ENCODE measurements at regions not wholly inside any gene's neighbourhood (a gene's known extent, or its start where the extent isn't known, plus 50 kb on each side); places are given as distances from the start of the nearest gene placed in this dataset.

DNA sequence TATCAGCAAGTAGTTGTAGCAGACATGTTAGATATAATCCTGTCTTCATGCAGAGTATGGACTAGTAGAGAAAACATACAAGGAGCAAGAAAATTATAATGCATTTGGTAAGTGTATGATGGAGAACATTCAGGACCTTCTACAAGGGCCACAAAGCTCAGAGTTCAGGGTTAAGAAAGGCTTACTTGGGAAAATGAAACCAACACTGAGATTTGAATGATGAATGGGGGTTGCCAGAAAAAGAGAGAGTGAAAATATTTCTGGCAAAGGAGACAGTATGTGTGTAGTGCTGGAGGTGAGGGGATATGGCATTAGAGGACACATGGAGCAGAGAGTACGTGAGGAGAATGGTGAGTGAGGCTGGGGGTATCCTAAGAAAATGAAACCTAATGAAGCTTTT is 169.8 kb upstream of the STK32A start:
- H3K9me3 ChIP-seq: no peaks in the 10 kb centered on the region
- no peaks in the 10 kb centered on the region for H3K36me3 ChIP-seq
- no peak for TF ChIP-seq EP300 (IDR thresholded peaks at IDR 0.05)
- TF ChIP-seq, protein P1, sequence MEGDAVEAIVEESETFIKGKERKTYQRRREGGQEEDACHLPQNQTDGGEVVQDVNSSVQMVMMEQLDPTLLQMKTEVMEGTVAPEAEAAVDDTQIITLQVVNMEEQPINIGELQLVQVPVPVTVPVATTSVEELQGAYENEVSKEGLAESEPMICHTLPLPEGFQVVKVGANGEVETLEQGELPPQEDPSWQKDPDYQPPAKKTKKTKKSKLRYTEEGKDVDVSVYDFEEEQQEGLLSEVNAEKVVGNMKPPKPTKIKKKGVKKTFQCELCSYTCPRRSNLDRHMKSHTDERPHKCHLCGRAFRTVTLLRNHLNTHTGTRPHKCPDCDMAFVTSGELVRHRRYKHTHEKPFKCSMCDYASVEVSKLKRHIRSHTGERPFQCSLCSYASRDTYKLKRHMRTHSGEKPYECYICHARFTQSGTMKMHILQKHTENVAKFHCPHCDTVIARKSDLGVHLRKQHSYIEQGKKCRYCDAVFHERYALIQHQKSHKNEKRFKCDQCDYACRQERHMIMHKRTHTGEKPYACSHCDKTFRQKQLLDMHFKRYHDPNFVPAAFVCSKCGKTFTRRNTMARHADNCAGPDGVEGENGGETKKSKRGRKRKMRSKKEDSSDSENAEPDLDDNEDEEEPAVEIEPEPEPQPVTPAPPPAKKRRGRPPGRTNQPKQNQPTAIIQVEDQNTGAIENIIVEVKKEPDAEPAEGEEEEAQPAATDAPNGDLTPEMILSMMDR (IDR thresholded peaks at IDR 0.05): no peak
- TF ChIP-seq POLR2AphosphoS5 (IDR thresholded peaks at IDR 0.05): no peak
- TF ChIP-seq POLR2A (IDR thresholded peaks at IDR 0.05): no peak
- WGBS, 2 donors: 82 to 84% methylated on average over 1 of the region's 1 CpG
- H3K4me3 ChIP-seq: no peak overlapping the region
- DNase-seq: no peak
- no peak overlapping the region for H3K27ac ChIP-seq
- H3K27me3 ChIP-seq: no peaks in the 10 kb centered on the region
- H3K4me1 ChIP-seq: no peaks in the 10 kb centered on the region
- intact Hi-C loops (cut with DNase I): no loop called here

DNA sequence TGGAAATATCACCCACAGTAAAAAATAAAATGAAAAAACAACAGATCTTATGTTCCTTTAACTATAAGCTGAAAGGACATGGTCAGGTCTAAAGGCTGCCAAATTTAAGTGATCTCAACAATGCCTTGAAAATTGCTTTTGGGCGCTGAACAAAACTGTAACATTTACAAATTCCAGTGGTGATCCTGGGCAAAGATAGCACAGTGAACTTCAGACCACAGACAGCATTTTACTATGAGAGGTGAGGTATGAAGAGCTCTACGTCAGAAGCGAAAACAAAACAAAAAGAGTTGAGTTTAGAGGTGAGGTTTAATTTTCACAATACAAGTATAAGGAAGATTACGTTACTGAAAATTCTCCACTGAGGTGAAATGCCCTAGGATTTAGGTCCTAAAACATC is 165.8 kb upstream of the STK32A start:
- no peaks in the 10 kb centered on the region for H3K36me3 ChIP-seq
- intact Hi-C loops (cut with DNase I): no loop called here
- no peaks in the 10 kb centered on the region for H3K9me3 ChIP-seq
- H3K4me1 ChIP-seq: no peaks in the 10 kb centered on the region
- no peak for TF ChIP-seq POLR2A (IDR thresholded peaks at IDR 0.05)
- TF ChIP-seq, protein P1 (IDR thresholded peaks at IDR 0.05): no peak
- no peak for TF ChIP-seq POLR2AphosphoS5 (IDR thresholded peaks at IDR 0.05)
- no peak for TF ChIP-seq EP300 (IDR thresholded peaks at IDR 0.05)
- H3K4me3 ChIP-seq: no peak overlapping the region
- no peak overlapping the region for H3K27ac ChIP-seq
- no peaks in the 10 kb centered on the region for H3K27me3 ChIP-seq
- DNase-seq: no peak
- whole genome bisulfite sequencing, 2 donors: 84 to 88% methylated on average over 4 of the region's 4 CpGs

DNA sequence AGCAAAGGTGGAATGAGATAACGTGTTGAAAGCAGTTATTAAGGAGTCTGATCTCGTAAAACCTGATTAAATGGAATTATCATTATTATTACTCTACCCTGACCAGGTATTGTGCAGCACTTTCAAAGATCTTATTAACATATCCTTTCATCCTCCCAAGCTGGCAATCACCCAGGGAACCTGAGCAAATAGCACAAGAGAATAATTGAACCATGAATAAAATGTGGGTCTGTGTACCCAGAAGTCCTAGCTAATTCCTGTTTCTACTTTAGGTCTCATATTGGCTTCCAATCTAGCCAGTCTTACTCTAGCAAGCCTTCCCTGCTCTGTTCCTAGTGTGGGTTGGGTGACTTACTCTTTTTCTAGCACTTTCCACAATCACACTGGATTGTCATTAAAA is 162.2 kb upstream of the STK32A start:
- Histone ChIP-seq H3K27me3 (no peaks in the 10 kb centered on the region), H3K36me3 (no peaks in the 10 kb centered on the region), H3K9me3 (no peaks in the 10 kb centered on the region), H3K27ac (no peak overlapping the region), H3K4me3 (no peak overlapping the region), H3K4me1 (no peaks in the 10 kb centered on the region)
- DNase-seq: no peak
- intact Hi-C loops (cut with DNase I): no loop called here
- TF ChIP-seq, protein P1 (IDR thresholded peaks at IDR 0.05): no peak
- no peak for TF ChIP-seq POLR2A (IDR thresholded peaks at IDR 0.05)
- no peak for TF ChIP-seq EP300 (IDR thresholded peaks at IDR 0.05)
- TF ChIP-seq POLR2AphosphoS5 (IDR thresholded peaks at IDR 0.05): no peak
- WGBS, 2 donors: 38 to 51% methylated on average over 2 of the region's 2 CpGs

DNA sequence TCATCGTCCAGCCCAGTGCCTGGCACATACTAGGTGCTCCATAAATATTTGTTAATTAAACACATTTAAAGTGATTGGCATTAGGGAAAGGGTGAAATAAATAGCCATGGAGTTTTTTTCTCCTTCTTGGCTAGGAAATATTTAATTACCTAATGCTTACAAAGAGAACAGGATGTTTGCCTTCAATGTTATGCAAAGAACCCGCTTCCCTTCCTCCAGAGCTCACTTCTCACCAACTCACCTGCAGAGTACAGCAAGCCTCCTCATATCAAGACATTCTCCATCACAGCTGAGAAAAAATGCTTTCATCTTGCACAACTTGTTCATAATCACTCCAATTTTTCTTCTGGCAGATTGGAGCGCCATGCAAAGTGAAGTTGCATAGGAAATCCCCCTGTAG is 161.7 kb upstream of the STK32A start:
- no peak overlapping the region for H3K4me3 ChIP-seq
- DNase-seq: no peak
- 67 to 83% methylated on average over 3 of the region's 3 CpGs for WGBS, 2 donors
- H3K27ac ChIP-seq: no peak overlapping the region
- no peaks in the 10 kb centered on the region for H3K27me3 ChIP-seq
- intact Hi-C loops (cut with DNase I): no loop called here
- no peaks in the 10 kb centered on the region for H3K9me3 ChIP-seq
- no peaks in the 10 kb centered on the region for H3K4me1 ChIP-seq
- no peaks in the 10 kb centered on the region for H3K36me3 ChIP-seq
- TF ChIP-seq POLR2A (IDR thresholded peaks at IDR 0.05) (no peak), POLR2AphosphoS5 (IDR thresholded peaks at IDR 0.05) (no peak), EP300 (IDR thresholded peaks at IDR 0.05) (no peak)
- TF ChIP-seq, protein P1 (IDR thresholded peaks at IDR 0.05): no peak

DNA sequence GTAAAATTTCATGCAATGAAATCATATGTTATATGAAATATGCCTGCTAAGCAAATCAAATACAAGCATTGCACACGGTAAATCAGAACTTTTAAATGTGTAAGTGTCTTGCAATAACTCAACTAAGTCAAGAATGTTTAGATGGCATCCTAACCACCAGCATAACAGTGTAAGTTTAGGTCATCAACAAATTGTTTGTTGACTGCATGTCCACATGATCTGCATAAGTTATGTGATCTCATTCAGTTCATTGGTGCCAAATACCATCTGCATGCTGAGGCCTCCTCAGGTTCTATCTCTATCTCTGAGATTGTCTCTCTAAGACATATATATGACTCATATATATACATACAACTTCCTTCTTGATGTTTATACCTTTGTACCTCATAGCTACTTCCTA is 159.6 kb upstream of the STK32A start:
- intact Hi-C loops (cut with DNase I): no loop called here
- no peaks in the 10 kb centered on the region for H3K36me3 ChIP-seq
- no peaks in the 10 kb centered on the region for H3K9me3 ChIP-seq
- no peak overlapping the region for H3K4me3 ChIP-seq
- H3K27ac ChIP-seq: no peak overlapping the region
- no peaks in the 10 kb centered on the region for H3K27me3 ChIP-seq
- no peak for DNase-seq
- H3K4me1 ChIP-seq: no peaks in the 10 kb centered on the region
- TF ChIP-seq POLR2AphosphoS5 (IDR thresholded peaks at IDR 0.05) (no peak), EP300 (IDR thresholded peaks at IDR 0.05) (no peak), POLR2A (IDR thresholded peaks at IDR 0.05) (no peak)
- TF ChIP-seq, protein P1 (IDR thresholded peaks at IDR 0.05): no peak
- WGBS, 2 donors: 1 to 42% methylated on average over 1 of the region's 1 CpG
